HK-2 (cell line): ENCODE measurements at regions not wholly inside any gene's neighbourhood (a gene's known extent, or its start where the extent isn't known, plus 50 kb on each side); places are given as distances from the start of the nearest gene placed in this dataset.

Experiments
- DNase-seq: peaks from one replicate; pipeline ENCODE4 v3.0.0-alpha.2; 2018; ENCODE audit not compliant: unreplicated experiment

GRCh38 chr9:26567976-26568375 lies 324.6 kb downstream of the CAAP1 start:
- DNase-seq: no peak

GRCh38 chr9:26566141-26566540 lies 326.5 kb downstream of the CAAP1 start:
- no peak for DNase-seq

- no peak for DNase-seq
Measured at GRCh38 chr9:26565118-26565517, 327.5 kb downstream of the CAAP1 start.

- DNase-seq: no peak
Measured at GRCh38 chr9:26562338-26562737, 330.3 kb downstream of the CAAP1 start.

GRCh38 chr9:26561928-26562327 lies 330.7 kb downstream of the CAAP1 start:
- DNase-seq: no peak

GRCh38 chr9:26559506-26559905 lies 333.1 kb downstream of the CAAP1 start:
- DNase-seq: no peak

GRCh38 chr9:26551971-26552370 lies 340.6 kb downstream of the CAAP1 start:
- DNase-seq: no peak

- DNase-seq: no peak
Measured at GRCh38 chr9:26551451-26551850, 341.2 kb downstream of the CAAP1 start.

GRCh38 chr9:26548781-26549290 lies 343.8 kb downstream of the CAAP1 start:
- no peak for DNase-seq

- DNase-seq: no peak
Measured at GRCh38 chr9:26539867-26540493, 352.6 kb downstream of the CAAP1 start.

- no peak for DNase-seq
Measured at GRCh38 chr9:26537211-26537610, 355.4 kb downstream of the CAAP1 start.

- no peak for DNase-seq
Measured at GRCh38 chr9:26535151-26535550, 357.5 kb downstream of the CAAP1 start.

GRCh38 chr9:26530841-26531240 lies 361.8 kb downstream of the CAAP1 start:
- no peak for DNase-seq

GRCh38 chr9:26527931-26528330 lies 364.7 kb downstream of the CAAP1 start:
- no peak for DNase-seq

GRCh38 chr9:26524267-26524666 lies 368.3 kb downstream of the CAAP1 start:
- DNase-seq: no peak

- no peak for DNase-seq
Measured at GRCh38 chr9:26523577-26523976, 369.0 kb downstream of the CAAP1 start.

- DNase-seq: no peak
Measured at GRCh38 chr9:26520141-26520540, 372.5 kb downstream of the CAAP1 start.

- no peak for DNase-seq
Measured at GRCh38 chr9:26516773-26517343, 375.7 kb downstream of the CAAP1 start.

- no peak for DNase-seq
Measured at GRCh38 chr9:26513730-26514129, 378.9 kb downstream of the CAAP1 start.

- no peak for DNase-seq
Measured at GRCh38 chr9:26510137-26510536, 382.5 kb downstream of the CAAP1 start.

GRCh38 chr9:26508897-26509296 lies 383.7 kb downstream of the CAAP1 start:
- DNase-seq: no peak

- DNase-seq: no peak
Measured at GRCh38 chr9:26504057-26504456, 388.5 kb downstream of the CAAP1 start.

GRCh38 chr9:26502311-26502710 lies 390.3 kb downstream of the CAAP1 start:
- no peak for DNase-seq

GRCh38 chr9:26500471-26500870 lies 392.1 kb downstream of the CAAP1 start:
- DNase-seq: no peak
